Activated naive CD4-positive, alpha-beta T cell (primary cell): ENCODE measurements at regions not wholly inside any gene's neighbourhood (a gene's known extent, or its start where the extent isn't known, plus 50 kb on each side); places are given as distances from the start of the nearest gene placed in this dataset.
A peak's percentile ranks its signal among the peaks of the same experiment; 100 is the strongest.
"Not testable (repeated sequence)": the region's sequence is repeated elsewhere in the genome, so short reads cannot be mapped to it uniquely, and the experiment has no call there.

Source experiments
- DNase-seq, 4 experiments: peaks; one replicate each; lab custom pipeline; 2025; lab: John Stamatoyannopoulos, UW

DNA sequence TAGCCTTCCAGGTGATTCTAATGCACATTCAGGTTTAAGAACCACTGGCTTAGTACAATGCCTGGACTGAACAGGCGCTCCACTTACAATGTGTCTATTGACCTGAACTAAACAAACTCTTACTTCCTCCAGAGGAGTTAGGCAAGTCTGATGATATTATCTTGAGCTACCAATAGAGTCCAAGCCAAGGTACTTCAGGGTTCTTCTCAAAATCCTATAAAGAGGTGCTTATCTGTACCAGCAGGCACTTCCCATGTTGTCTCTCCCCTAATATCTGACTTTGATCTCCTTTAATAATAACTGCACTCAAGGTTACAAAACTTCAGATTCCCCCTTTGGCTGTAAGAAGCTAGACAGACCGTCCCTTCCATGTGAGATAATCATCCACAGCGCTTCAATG, 157.0 kb upstream of the SVIL start:
- no peak for DNase-seq

DNA sequence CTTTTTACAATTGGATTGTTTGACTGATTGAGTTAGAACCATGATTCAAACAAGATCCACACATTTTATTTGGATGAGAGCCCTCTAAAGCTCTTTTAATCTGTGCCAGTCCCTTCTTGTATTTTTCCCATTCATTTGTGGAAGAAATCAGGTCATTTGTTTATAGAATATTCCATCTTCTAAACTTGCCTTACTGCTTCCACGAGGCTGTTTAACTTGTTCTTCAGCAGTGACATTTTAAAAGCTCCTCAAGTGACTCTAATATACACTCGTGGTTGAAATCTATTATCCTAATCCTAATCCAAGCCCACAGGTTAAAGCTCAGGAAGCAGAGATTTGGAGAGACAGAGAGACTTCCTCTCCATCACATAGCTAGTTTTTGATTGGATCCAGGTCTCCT, 155.4 kb upstream of the SVIL start:
- DNase-seq, result no peak

DNA sequence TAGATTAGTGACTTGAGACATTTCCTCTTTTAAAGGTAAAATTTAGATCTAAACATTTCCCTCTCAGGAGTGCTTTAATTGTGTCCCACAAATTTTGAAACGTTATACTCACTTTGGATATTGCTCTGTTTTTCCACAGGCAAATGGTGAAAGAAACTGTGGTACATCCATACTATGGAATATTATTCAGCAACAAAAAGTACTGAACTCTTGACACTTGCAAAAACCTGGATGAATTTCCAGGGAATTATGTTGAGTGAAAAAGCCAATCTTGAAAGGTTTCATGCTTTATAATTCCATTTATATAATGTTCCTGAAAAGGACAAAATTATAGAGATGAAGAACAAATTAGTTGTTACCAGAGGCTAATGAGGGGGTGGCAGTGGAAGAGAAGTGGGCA, 153.3 kb upstream of the SVIL start:
- DNase-seq, result no peak

DNA sequence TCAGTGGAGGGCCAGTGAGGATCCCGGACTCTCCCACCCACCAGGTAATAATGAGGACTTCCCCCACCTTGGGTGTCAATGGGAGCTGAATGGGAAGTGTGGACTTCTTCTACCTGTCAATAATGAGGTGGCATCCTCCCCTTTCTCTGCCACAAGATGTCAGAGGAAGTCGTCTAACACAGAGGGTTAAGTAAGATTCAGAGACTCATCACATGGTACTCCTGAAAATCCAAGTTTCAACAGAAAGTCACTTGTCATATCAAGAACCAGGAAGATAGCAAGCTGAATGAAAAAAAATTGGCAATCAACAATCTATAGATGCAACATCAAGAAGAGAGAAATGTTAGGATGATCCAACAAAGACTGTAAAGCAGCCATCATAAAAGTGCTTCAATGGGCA, 150.9 kb upstream of the SVIL start:
- no peak for DNase-seq

DNA sequence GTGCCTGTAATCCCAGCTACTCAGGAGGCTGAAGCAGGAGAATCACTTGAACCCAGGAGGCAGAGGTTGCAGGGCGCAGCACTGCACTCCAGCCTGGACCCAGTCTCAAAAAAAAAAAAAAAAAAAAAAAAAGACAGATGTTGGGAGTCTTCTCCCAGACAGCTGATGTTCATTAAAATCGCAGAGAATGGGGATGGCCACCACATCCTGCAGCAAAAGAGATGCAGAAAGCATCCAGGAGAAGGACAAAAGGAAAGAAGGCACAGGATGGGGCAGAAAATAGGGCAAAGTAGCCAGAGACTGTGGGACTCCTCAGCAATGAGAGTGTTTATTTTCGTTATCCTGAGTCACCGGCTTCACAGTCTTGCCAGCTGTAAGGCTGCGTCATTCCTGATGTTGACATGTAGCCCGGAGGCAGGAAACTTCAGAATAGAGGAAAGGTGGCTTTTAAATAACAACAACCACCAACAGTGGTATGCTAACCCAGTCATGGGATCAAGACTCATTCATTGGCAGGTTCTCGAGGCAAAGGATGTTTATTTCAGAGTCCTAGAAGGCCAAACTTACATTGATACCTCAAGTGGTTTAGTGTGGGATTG, 149.5 kb upstream of the SVIL start:
- DNase-seq, result no peak

DNA sequence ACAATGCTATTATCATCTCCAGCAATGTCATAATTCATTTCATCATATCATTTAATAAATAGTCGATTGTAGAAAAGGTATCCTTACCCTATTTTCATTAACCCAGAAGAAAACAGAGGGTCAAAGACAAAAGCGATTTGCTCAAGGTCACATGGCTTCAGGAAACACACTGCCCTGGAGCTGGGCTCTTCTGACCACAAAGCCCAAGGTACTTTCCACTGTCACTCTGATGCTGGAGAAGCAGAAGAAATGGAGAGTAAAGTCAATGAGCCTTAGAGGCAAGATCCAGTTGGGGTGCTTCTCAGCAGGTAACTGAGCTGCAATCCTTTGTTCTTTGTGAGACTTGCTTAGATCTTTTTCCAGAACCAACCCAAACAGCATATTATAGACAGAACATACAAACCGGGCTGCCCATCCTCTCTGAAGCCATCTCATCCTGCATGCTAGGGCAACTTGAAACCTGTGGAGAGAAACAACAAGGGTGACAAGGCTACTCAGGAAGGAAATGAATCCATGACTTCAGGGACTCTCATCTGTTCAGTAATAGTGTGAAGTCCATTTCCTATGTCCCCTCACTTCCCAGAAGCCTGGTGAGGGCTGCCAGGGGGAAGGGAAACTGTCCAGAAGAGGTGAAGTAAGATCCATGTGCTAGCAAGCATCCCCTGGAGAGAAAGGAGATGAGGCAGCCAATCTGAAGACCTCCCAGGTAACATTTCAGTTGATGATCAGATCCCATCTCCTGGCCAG, 148.6 kb upstream of the SVIL start:
- DNase-seq, result no peak

DNA sequence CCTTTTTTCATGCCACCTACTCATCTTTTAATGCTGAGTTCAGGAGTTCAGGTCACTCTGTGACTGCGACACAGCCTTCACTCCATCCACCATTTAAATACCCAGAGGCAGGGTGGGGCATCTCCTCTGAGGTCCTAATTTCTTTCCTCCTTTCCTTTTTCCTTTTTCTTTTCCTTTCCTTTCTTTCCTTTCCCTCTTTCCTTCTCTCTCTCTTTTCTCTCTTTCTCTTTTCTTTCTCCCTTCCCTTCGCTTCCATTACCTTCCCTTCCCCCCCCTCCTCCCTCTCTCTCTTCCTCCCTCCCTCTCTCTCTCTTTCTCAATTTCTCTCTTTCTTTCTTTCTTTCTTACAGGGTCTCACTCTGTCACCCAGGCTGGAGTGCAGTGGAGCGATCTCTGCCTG, 145.9 kb upstream of the SVIL start:
- DNase-seq, result no peak

DNA sequence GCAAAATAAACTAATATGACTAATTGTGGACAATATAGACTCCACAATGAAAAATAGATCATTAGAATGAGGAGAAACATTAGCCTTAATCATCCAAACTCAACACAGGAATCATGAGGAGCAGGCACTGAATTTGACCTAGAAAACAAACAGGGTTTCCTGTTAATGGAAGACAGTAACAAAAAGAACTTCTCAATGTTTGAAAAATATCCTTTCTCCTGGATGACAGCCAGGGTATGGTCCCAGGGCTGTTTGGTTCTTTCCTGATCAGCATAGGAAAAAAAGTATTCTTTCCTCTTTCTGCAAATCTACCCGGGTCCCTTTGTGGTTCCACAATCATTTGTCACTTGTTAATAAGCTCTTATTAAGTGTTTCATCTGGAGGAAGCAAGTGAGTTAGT, 145.3 kb upstream of the SVIL start:
- DNase-seq, result no peak

DNA sequence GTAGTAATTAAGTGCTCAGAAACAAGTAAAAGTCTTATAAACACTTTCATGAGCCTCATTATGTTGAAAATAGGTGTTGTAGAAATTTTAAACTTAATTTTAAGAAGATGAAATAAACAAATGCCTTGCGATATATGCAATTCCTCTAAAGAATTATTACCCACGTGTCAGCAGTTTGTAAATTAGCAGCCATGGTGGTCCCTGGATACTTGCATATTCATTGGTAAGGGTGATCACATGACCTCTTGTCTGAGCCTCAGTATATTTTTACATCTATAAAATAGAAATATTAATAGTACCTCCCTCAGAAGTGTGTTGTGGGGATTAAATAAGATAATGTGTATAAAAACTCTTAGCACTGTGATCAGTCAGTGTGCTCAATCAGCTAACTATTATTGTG, 141.5 kb upstream of the SVIL start:
- no peak for DNase-seq

DNA sequence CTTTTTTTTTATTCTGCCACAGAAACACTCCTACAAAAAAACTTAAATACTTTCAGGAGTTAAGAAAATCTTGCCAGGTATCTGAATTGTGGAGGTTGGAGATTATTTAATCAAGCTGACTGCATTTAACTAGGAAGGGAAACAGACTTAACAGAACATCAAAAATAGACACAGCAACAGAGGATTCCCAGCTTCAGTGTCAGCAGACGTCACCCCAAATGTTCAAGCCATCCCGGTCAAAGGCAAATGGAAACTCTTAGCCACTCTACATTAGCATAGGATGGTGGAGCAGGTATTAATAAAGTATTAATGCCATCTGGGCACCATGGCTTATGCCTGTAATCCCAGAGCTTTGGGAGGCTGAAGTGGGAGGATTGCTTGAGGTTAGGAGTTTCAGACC, 139.7 kb upstream of the SVIL start:
- DNase-seq, result no peak

DNA sequence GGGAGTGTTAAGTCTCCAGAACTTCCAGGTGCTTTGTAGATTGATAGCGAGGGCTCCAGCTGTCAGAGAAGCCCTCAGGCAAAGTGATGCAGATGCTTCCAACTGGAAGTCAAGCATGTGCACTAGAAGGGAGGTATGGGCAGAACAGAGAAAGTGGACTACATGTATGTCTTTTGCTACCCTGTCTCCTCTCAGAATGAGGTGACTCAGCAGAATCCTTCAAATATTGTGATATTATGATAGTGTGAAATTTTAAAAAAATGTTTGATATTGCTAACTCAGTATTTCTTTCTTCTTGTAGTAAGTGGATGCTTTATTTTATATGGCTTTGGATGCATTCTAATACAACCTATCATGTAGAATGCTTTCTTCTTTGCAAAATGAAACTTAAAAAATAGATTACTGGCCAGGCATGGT, 138.9 kb upstream of the SVIL start:
- DNase-seq, result no peak

DNA sequence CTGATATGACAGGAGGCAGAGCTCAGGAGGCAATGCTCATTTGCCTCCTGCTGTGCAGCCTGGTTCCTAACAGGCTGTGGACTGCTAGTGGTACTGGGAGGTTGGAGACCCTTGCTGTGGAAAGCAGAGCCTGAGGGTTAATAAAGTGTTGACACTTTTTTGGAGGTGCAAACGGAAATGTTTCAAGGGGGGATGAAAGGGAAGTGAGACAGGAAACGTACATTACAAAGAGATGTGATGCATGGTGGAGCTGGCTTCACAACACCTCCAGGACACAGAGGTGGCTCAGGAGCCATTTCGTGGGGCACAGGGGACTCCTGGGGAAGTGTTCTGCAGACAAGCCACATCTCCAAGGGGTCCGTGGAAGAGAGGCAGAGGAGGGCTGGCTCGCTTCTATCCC, 137.6 kb upstream of the SVIL start:
- DNase-seq, result peak in 1 of 4 experiments; percentile 2

DNA sequence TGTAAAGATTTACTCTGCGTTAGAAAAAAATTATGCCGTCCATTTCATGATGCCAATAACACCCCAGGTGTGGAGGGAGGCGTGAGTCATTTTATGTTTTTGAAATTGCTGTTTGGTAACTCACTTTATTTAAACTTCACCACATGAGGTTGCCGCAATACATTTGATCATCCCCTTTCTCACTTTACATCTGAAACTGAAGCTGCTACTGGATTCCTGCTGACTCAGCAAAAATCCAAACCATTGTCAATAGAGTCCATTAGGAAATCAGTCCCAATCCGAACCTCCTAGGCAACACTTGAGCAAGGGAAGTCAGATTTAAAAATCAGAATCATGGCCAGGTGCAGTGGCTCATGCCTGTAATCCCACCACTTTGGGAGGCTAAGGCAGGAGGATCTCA, 136.6 kb upstream of the SVIL start:
- DNase-seq, result no peak

DNA sequence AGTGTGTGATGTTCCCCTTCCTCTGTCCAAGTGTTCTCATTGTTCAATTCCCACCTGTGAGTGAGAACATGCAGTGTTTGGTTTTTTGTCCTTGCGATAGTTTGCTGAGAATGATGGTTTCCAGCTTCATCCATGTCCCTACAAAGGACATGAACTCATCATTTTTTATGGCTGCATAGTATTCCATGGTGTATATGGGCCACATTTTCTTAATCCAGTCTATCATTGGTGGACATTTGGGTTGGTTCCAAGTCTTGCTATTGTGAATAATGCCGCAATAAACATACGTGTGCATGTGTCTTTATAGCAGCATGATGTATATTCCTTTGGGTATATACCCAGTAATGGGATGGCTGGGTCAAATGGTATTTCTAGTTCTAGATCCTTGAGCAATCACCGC, 134.5 kb upstream of the SVIL start:
- not testable (repeated sequence) for DNase-seq

DNA sequence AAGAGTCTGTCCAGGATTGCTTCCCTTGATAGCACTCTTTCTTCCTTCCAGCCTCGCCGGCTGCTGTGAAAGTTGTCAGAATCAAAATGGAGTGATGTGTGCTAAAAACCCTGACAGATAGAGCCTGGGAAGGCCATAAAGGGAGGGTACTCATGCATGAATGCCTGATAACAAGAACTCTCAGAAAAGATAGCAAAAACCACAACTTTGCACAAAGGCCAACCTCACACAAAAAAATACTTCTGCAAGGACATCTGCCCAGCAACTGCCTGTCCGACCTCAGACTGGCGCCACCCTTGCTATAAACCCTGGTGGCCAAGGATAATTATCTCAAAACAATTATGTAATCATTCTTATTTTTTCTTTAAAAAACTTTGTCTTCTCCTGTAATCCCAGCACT, 133.2 kb upstream of the SVIL start:
- DNase-seq, result no peak

DNA sequence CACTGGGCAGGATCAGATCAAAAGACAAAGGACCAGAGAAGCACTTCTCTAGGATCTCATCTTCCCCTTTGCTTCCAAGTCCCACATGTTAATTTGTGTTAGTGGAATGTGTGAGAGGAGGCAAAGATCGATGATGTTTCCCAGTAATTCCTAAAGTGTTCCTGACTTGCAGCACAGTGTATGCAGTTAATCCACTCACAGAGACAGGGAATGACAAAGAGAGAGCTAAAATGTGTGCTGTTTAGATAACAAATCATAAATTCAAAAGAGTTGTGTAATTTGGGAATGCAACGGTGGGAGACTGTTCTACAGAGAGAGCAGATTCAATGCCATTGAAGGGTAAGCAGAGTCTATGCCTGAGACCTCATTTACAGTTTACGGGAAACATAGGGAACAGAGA, 132.0 kb upstream of the SVIL start:
- DNase-seq, result no peak

DNA sequence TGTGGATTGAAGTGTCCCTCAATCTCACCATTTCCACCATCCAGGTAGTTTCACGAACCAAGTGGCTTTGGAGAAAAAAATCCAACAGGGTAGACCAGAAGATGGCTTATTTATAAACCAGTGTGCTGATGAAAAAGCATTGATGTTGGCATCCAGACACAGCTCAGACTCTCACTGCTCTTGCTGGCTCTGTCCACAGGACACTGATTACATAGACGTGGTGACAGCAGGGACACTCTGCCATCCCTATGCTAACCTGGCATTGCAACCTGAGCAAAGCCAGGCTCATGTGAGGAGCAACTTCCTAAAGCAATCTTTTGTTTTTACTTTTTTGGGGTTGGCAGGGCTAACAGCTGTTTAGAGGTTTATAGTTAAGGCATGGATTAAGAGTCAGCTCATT, 130.6 kb upstream of the SVIL start:
- DNase-seq, result no peak

DNA sequence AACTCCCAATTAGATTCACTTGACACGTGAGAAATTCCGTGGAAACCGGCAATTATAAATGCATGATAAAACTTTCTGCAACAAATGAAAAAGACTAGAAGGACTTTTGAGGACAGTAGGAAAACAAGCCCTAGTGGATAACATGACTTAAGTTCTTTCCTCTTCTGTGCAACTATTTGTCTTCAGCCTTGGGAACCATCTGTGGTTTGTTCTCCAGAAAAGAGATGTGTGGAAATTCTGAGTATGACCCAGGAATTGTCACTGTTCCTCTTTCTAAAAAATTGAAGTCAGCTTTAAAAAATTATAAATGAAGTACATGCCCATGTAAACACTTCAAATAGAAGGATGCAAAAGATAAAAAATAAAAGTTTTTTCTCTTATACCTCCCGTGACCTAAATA, 128.6 kb upstream of the SVIL start:
- DNase-seq, result no peak

DNA sequence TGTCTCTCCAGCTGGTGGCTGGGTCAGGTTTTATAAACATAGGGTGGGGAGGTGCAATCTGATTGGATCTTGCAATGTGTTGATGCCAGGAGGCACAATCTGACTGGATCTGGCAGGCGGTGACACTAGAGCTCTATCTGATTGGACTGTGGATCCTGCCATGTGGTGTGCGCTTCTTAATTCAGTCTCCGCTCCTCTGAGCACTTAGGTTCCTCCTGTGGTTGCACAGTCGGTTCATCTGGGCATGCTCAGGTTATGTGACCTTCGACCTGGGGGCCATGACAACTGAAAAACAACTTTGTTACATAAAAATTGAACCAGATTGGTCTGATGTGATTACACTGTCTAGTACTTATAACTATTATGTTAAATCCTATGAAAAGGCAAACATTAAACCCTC, 127.1 kb upstream of the SVIL start:
- DNase-seq, result no peak

DNA sequence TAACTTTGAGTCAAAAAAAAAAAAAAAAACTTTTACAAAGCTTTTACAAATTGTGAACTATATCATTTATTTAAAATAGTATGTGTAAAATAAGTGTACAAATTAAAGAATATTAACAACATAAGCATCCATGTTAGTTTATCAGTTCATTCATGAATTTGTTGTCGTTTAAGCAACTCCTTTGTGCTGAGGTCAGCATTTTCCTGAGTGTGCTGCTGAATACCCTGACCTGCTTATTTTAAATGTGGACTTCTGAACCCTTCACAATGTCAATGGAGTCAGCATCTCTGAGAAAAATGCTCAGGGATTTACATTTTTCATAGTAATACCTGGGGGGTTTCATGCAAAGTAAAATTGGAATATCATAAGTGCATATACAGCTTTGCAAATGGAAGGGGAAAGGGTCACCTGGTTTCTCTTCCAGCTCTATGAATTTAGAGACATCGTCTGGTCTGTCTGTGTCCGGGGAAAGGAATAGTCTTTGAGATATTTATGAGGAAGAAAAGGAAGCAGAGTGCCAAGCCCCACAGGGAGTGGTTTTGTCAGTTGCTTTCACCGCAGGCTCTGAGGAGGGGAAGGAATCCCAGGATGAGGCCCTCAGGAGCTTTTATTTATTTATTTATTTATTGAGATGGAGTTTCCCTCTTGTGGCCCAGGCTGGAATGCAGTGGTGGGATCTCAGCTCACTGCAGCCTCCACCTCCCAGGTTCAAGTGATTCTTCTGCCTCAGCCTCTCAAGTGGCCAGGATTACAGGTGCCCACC, 125.5 kb upstream of the SVIL start:
- DNase-seq, result no peak

DNA sequence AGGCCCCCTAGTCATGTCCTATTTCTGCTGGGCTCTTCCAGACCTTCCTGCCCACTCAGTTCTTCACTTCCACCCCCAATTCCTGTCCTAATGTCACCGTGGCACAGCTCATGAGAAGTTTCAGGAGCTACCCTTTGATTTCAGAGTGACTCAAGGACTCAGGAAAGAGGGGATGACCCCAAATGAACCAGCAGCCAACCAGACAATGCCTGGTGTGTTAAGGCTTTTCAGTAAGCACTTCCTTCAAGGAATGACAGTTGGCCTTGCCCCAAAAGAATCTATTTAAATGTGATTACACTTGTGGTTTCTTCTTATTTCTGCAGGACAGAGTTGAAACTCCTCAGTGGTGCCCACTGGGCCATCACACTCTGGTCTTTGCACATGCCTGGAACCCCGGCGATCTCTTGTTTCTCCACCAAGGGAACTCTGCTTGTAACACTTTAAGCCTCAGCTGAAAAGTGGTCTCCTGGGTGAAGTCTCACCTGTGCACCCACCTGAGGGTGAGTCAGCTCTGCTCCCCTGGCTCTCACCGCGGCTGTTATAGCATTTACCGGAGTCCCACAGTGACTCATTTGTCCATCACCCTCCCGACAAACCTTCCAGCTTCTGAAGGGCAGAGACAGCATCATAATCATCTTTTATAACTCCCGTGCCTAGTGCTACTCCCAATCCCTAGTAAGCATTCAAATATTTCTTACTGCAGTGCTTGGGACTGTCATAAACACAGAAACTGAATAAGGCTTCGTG, 123.0 kb upstream of the SVIL start:
- DNase-seq, result no peak

DNA sequence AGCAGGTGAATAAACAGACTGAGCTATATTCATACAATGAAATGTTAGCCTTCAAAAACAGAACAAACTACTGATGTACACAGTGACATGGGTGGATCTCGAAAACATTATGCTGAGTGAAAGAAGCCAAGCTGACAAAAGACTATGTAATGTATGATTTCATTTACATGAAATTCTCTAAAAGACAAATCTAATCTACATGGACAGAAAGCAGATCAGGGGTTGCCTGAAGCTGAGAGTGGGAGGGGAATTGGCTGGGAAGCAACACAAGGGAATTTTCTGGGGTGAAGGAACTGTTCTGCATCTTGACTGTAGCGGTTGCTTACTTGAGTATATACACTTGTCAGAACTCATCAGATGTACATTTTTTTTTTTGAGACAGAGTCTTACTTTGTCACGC, 121.7 kb upstream of the SVIL start:
- no peak for DNase-seq

DNA sequence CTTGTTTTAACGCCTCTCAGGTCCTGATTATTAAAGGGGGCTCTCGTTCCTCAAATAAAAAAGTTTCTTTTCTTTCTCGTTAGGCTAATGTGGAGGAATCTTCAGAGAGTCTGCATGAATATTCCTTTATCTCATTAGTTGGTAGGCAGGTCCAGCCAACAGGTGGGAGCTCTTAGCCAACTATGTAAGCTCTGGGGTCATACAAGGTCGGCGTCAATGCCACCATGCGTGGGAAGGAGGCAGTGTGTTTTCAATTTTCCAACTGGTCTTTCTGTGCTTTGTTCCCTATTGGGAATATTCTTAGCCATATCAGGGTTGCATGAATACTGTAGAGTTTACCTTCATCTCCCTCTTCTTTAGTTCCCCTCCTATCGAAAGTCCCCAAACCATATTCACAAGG, 118.5 kb upstream of the SVIL start:
- DNase-seq, result no peak
